ENCODE measurements at regions not wholly inside any gene's neighbourhood (a gene's known extent, or its start where the extent isn't known, plus 50 kb on each side); places are given as distances from the start of the nearest gene placed in this dataset.
"Not testable (repeated sequence)": the region's sequence is repeated elsewhere in the genome, so short reads cannot be mapped to it uniquely, and the experiment has no call there.

GRCh38 chr1:4224684-4225467 is 324.8 kb upstream of the C1orf174 start:
- H3K4me3 ChIP-seq (replicated peaks; ENCODE audit: low read depth, low read length): no peak overlapping the region
- TF ChIP-seq, protein P1, sequence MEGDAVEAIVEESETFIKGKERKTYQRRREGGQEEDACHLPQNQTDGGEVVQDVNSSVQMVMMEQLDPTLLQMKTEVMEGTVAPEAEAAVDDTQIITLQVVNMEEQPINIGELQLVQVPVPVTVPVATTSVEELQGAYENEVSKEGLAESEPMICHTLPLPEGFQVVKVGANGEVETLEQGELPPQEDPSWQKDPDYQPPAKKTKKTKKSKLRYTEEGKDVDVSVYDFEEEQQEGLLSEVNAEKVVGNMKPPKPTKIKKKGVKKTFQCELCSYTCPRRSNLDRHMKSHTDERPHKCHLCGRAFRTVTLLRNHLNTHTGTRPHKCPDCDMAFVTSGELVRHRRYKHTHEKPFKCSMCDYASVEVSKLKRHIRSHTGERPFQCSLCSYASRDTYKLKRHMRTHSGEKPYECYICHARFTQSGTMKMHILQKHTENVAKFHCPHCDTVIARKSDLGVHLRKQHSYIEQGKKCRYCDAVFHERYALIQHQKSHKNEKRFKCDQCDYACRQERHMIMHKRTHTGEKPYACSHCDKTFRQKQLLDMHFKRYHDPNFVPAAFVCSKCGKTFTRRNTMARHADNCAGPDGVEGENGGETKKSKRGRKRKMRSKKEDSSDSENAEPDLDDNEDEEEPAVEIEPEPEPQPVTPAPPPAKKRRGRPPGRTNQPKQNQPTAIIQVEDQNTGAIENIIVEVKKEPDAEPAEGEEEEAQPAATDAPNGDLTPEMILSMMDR (IDR thresholded peaks at IDR 0.05; ENCODE audit: low read depth, low read length, missing control alignments): no peak
- no peak for DNase-seq (ENCODE audit: extremely low read depth, low read depth)

DNA sequence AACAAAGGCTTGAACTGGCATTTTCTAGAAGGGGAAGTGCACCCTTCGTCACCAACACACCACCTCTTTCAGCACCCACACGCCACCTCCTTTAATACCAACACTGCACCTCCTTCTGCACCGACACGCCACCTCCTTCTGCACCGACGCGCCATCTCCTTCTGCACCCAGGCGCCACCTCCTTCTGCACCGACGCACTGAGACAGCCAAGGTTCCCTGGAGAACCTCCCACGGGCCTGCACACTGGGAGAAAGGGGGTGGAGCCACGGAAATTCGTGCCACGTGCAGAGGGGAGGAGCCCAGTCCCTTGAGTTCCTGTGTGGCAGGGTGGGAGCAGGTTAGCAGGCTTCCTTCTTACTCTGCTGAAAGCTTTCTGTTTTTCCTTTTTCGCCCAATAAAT is 327.9 kb upstream of the C1orf174 start:
- no peak overlapping the region for H3K4me3 ChIP-seq (replicated peaks; ENCODE audit: low read depth, low read length)
- TF ChIP-seq, protein P1 (IDR thresholded peaks at IDR 0.05; ENCODE audit: low read depth, low read length, missing control alignments): no peak
- no peak for DNase-seq (ENCODE audit: extremely low read depth, low read depth)

DNA sequence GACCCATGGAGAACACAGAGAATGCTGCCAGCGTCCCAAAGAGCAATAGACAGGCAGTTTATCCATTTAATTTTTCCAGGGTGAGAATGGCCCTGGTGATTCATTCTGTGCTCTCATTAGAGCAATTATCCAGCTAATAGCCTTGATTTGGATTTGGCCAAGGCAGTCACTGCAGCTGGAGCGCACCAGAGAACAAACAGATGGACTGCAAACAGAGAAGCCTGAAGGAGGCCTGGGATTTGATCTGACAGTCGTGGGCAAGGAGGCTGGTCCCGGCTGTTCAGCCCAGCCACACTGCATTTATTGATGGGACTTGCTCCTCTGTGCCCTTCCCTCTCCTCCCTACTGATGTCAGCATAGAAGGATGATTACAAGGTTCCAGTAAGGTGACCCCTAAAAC is 353.9 kb upstream of the C1orf174 start:
- no peak overlapping the region for H3K4me3 ChIP-seq (replicated peaks; ENCODE audit: low read depth, low read length)
- TF ChIP-seq, protein P1 (IDR thresholded peaks at IDR 0.05; ENCODE audit: low read depth, low read length, missing control alignments): no peak
- no peak for DNase-seq (ENCODE audit: extremely low read depth, low read depth)

GRCh38 chr1:4256351-4256750 is 356.3 kb upstream of the C1orf174 start:
- no peak for DNase-seq (ENCODE audit: extremely low read depth, low read depth)
- H3K4me3 ChIP-seq (replicated peaks; ENCODE audit: low read depth, low read length): no peak overlapping the region
- TF ChIP-seq, protein P1 (IDR thresholded peaks at IDR 0.05; ENCODE audit: low read depth, low read length, missing control alignments): no peak

GRCh38 chr1:4258146-4258777 is 358.2 kb upstream of the C1orf174 start:
- H3K4me3 ChIP-seq (replicated peaks; ENCODE audit: low read depth, low read length); DNase-seq (ENCODE audit: extremely low read depth, low read depth): not testable (repeated sequence)

- TF ChIP-seq, protein P1 (IDR thresholded peaks at IDR 0.05; ENCODE audit: low read depth, low read length, missing control alignments): no peak
- DNase-seq (ENCODE audit: extremely low read depth, low read depth): no peak
- no peak overlapping the region for H3K4me3 ChIP-seq (replicated peaks; ENCODE audit: low read depth, low read length)
Measured at GRCh38 chr1:4261327-4261726, 361.3 kb upstream of the C1orf174 start.

GRCh38 chr1:4262665-4263064 is 362.6 kb upstream of the C1orf174 start:
- no peak for DNase-seq (ENCODE audit: extremely low read depth, low read depth)
- TF ChIP-seq, protein P1 (IDR thresholded peaks at IDR 0.05; ENCODE audit: low read depth, low read length, missing control alignments): no peak
- no peak overlapping the region for H3K4me3 ChIP-seq (replicated peaks; ENCODE audit: low read depth, low read length)

Measured in HFF-Myc (cell line).